Stomach smooth muscle (tissue), 2 donors: ENCODE measurements at regions not wholly inside any gene's neighbourhood (a gene's known extent, or its start where the extent isn't known, plus 50 kb on each side); places are given as distances from the start of the nearest gene placed in this dataset.
"Not testable (repeated sequence)": the region's sequence is repeated elsewhere in the genome, so short reads cannot be mapped to it uniquely, and the experiment has no call there.

Source experiments
- H3K27ac ChIP-seq: one replicate; pipeline ENCODE4 v1.7.0; 2013; ENCODE audit warnings: mild to moderate bottlenecking, low read length, inconsistent platforms
- H3K27me3 ChIP-seq, 2 donors: one replicate each; pipeline ENCODE4 v1.7.0; 2013; ENCODE audit warnings: low read length in 2 of 2; ENCODE audit not compliant: insufficient read depth in 2 of 2, control insufficient read depth in 1 of 2
- H3K36me3 ChIP-seq, 2 donors: one replicate each; pipeline ENCODE4 v1.7.0; 2013; ENCODE audit warnings: low read length in 2 of 2; ENCODE audit not compliant: control insufficient read depth in 2 of 2, insufficient read depth in 2 of 2
- H3K4me1 ChIP-seq: one replicate; pipeline ENCODE4 v1.7.0; 2013; ENCODE audit warnings: low read length; ENCODE audit not compliant: control insufficient read depth, insufficient read depth
- H3K4me3 ChIP-seq, 2 donors: one replicate each; pipeline ENCODE4 v1.7.0; 2013; ENCODE audit warnings: low read length in 2 of 2
- H3K9ac ChIP-seq, 2 donors: one replicate each; pipeline ENCODE4 v1.7.0; 2013; ENCODE audit warnings: low read length in 2 of 2, mild to moderate bottlenecking in 1 of 2
- H3K9me3 ChIP-seq, 2 donors: one replicate each; pipeline ENCODE4 v1.7.0; 2013; ENCODE audit warnings: low read length in 2 of 2; ENCODE audit not compliant: control insufficient read depth in 2 of 2
- donor health status: healthy.
- donor health status: Pancreatic carcinoma.

DNA sequence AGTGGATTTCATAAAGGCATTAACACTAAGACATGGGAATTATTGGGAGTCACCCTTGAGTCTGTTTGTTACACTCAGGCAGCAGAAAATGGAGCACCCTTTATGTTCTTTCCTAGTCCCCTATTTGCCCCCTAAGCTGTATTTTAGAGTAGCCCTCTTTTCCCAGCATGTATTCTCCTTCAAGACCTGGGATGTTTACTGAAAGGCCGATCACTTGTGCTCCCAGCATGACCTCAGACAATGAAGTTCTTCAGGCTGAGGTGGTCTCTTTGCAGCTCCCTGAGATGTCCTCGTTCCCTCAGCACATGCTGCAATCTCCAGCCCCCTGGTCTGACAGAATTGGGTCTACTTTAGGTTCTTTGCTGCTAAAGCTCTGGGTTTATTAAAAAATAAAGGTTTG, 169.7 kb downstream of the YTHDC2 start:
- no peak overlapping the region for H3K9ac ChIP-seq
- no peaks in the 10 kb centered on the region for H3K4me1 ChIP-seq
- H3K27ac ChIP-seq = no peak overlapping the region
- H3K4me3 ChIP-seq = no peak overlapping the region
- no peaks in the 10 kb centered on the region for H3K9me3 ChIP-seq
- H3K36me3 ChIP-seq = no peaks in the 10 kb centered on the region
- no peaks in the 10 kb centered on the region for H3K27me3 ChIP-seq

DNA sequence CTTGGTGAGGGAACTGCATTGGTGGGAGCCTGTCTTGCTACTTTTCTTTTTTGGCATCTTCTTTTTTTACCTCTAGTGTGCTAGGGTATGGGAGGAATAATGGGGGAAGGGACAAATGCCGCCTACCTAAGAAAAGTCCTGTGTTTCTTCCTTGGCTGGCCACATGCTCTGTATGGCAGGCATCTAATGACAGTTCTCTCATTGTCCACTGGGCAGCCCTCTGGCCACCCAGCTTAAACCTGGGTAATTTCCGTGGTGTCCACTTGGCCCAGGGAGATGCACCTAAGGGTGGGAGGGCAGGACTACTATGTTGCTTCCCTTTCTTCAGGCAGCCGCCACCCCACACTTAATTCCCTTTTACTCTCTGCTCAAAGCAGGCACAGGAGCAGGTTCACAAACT, 173.1 kb downstream of the YTHDC2 start:
- Histone ChIP-seq H3K9me3 (no peaks in the 10 kb centered on the region), H3K4me1 (no peaks in the 10 kb centered on the region), H3K27me3 (no peaks in the 10 kb centered on the region), H3K27ac (no peak overlapping the region), H3K4me3 (no peak overlapping the region), H3K36me3 (no peaks in the 10 kb centered on the region), H3K9ac (no peak overlapping the region)

DNA sequence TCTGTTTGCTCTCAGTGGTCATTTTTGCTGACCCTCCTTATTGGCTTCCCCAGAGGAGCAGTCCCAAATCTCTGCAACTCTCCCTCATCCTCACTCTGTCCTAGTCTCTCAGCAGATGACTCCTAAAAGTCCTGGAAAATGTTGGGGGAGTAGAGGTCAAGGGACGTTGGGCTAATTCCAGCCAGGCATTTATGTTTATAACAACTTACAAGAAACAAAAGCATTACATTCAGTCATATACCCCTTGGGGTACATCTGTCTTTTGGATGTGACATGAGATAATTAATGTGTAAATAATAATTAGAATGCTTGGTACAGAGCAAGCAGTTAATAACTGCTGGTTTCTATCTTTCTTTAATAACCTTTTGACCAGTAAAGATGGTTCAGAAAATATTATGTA, 176.2 kb downstream of the YTHDC2 start:
- Histone ChIP-seq H3K9me3 (no peaks in the 10 kb centered on the region), H3K27me3 (peaks cover 2 to 14% of the 10 kb centered on the region in 2 donors), H3K9ac (no peak overlapping the region), H3K36me3 (no peaks in the 10 kb centered on the region), H3K4me1 (no peaks in the 10 kb centered on the region), H3K27ac (no peak overlapping the region), H3K4me3 (no peak overlapping the region)

DNA sequence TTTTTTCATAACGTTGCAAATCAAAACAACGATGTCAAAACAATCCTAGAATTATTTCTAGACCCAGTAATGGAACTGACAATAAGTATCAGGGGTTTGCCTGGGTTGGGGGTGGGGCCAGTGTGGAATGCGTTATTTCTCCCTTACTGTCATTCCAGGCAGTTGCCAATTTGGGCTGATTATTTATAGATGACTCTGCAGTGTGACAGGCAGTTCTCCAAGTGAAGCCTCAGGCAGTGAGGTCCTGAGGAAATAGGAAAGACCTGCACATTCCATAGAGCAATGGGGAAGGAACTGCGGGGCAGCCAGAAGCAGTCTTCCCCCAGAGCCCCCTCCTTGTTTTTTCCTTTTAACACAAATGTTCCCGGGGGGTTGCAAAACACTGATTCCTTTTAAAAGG, 179.0 kb downstream of the YTHDC2 start:
- Histone ChIP-seq H3K4me1 (no peaks in the 10 kb centered on the region), H3K36me3 (no peaks in the 10 kb centered on the region), H3K9ac (no peak overlapping the region), H3K4me3 (no peak overlapping the region), H3K9me3 (no peaks in the 10 kb centered on the region), H3K27me3 (peaks cover 2 to 18% of the 10 kb centered on the region in 2 donors), H3K27ac (no peak overlapping the region)

DNA sequence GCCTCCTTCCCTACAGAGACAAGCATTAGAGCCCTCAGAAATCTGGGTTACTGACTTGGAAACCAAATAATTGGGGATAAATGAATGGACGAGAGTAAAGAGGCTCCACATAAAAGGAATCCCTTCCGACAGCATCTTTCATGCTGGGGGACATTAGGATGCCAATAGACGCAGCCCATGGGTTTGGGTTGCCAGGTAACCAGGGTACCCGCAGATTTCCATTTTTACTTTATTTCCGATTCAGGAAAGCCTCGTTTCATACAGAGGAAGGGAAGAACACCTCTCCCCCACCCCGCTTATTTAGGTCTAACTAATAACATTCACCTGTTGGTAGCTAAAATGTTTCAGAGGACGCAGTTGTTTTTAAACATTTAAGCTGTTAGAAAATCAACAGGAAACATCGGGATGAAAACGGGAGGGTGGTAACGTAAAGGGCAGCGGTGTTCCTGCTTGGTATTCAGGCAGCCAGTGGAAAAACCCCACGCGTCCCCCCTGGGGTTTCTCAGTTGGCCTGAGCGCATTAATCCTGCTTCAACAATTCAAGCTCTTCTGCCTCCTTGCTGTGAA, 179.5 kb downstream of the YTHDC2 start:
- Histone ChIP-seq H3K9ac (no peak overlapping the region), H3K27ac (no peak overlapping the region), H3K36me3 (no peaks in the 10 kb centered on the region), H3K4me1 (no peaks in the 10 kb centered on the region), H3K9me3 (no peaks in the 10 kb centered on the region), H3K27me3 (peaks cover 2 to 18% of the 10 kb centered on the region in 2 donors), H3K4me3 (no peak overlapping the region)

DNA sequence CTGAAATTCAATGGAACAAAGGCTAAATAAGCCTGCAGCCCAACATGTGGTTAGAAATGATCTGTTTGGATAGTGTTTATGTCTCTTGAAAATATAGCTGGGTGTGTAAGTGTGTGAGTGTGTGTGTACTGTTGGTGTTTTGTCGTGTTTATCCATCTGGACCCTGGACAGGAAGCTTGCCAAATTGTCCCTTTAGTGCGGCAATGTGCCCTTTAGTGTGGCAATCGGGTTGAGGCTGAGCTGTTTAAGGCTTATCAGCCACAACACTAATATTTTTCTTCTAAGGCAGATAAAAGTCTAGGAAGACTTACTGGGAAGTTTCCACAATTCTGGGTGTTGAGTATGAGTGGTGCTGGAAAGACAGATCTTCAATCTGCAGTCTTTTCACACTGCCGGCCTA, 180.2 kb downstream of the YTHDC2 start:
- Histone ChIP-seq H3K4me1 (no peaks in the 10 kb centered on the region), H3K9ac (no peak overlapping the region), H3K4me3 (no peak overlapping the region), H3K36me3 (no peaks in the 10 kb centered on the region), H3K27me3 (peaks cover 2 to 18% of the 10 kb centered on the region in 2 donors), H3K27ac (no peak overlapping the region), H3K9me3 (no peaks in the 10 kb centered on the region)

DNA sequence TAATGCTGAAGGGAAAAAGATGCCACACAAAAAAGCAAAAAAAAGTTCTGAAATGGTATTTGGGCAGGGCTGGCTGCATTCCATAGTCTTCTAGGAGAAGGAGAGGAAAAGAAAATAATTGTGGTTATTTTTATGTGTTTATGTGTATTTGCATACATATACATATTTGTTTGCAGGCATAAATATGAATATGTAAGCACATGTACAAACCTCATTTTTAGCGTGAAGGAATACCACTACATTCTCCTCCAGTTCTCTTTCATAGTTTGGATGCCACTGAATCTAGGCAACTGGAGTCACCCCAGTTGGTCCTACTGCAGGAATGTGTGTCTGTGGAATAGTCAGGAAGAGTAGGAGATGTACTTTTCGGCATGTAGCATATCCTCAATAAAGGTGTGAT, 181.1 kb downstream of the YTHDC2 start:
- Histone ChIP-seq H3K9ac (no peak overlapping the region), H3K27ac (no peak overlapping the region), H3K4me3 (no peak overlapping the region), H3K9me3 (no peaks in the 10 kb centered on the region), H3K27me3 (peaks cover 2 to 18% of the 10 kb centered on the region in 2 donors), H3K36me3 (no peaks in the 10 kb centered on the region), H3K4me1 (no peaks in the 10 kb centered on the region)

DNA sequence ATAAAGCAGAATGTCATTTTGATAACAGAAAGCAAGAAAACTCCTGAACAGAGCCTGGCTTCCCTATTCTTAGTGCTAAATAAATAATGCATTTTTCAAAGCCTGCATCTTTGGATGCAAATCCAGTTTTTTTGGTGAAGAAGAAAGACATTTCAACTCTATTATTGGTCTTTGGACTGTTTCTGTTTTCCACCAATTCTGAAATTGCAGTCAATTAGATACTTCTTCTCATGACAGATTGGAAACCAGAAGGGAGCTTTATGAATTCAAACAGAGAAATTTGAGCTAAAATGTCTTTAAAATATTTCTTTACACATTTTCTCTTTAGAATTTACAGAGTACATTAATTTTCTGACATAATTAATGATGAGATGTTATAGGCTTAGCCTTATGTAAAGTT, 189.8 kb downstream of the YTHDC2 start:
- Histone ChIP-seq H3K4me1 (no peaks in the 10 kb centered on the region), H3K36me3 (no peaks in the 10 kb centered on the region), H3K4me3 (no peak overlapping the region), H3K9ac (no peak overlapping the region), H3K27me3 (no peaks in the 10 kb centered on the region), H3K27ac (no peak overlapping the region), H3K9me3 (peaks cover 2 to 16% of the 10 kb centered on the region in 2 donors)

DNA sequence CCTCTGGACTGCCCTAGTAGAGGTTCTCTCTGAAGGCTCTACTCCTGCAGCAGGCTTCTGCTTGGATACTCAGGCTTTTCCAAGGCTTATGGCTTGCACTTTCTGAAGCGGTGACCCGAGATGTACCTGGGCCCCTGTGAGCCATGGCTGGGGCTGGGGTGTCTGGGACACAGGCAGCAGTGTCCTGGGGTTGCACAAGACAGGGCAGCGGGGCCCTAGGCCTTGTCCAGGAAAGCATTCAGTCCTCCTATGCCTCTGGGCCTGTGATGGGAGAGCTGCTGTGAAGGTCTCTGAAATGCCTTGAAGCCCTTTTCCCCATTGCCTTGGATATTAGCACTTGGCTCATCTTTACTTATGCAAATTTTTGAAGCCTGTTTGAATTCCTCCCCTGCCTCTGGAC, 192.2 kb downstream of the YTHDC2 start:
- no peaks in the 10 kb centered on the region for H3K27me3 ChIP-seq

DNA sequence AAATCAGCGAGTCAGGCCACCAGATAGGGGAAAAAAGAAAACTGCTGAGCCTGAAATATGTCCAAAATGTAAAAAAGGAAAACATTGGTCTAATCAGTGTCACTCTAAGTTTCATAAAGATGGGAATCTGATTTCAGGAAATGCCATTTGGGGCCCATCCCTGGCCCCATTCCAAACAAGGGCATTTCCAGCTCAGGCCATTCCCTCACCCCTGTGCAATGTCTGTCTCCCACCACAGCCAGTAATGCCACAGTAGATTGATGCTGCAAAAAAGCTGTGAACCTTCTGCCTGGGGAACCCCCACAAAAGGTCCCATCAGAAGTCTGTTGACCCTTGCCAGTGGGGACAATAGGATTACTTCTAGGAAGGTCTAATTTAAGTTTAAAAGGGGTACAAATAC, 199.6 kb downstream of the YTHDC2 start:
- no peak overlapping the region for H3K4me3 ChIP-seq
- no peaks in the 10 kb centered on the region for H3K36me3 ChIP-seq
- no peak overlapping the region for H3K9ac ChIP-seq
- H3K27ac ChIP-seq = no peak overlapping the region
- no peaks in the 10 kb centered on the region for H3K4me1 ChIP-seq
- H3K27me3 ChIP-seq = no peaks in the 10 kb centered on the region
- H3K9me3 ChIP-seq = no peaks in the 10 kb centered on the region

More for the DNA sequence above, 192.2 kb downstream of the YTHDC2 start:
- Histone ChIP-seq H3K36me3 (no peaks in the 10 kb centered on the region), H3K9me3 (peaks cover 2 to 16% of the 10 kb centered on the region in 2 donors), H3K4me3 (no peak overlapping the region), H3K9ac (no peak overlapping the region), H3K27ac (no peak overlapping the region), H3K4me1 (no peaks in the 10 kb centered on the region)

DNA sequence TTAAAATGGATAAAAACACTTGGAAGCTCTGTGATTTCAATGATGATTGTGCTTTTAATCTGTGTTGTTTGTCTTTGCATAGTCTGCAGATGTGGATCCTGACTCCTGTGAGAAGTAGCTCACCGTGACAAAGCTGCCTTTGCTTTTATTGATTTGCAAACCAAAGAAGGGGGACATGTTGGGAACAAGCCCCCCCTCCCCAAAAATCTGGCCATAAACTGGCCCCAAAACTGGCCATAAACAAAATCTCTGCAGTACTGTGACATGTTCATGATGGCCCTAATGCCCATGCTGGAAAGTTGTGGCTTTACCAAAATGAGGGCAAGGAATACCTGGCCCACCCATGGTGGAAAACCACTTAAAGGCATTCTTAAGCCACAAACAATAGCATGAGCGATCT, 202.4 kb downstream of the YTHDC2 start:
- not testable (repeated sequence) for H3K36me3 ChIP-seq, H3K27me3 ChIP-seq, H3K9ac ChIP-seq, H3K27ac ChIP-seq, H3K4me3 ChIP-seq, H3K9me3 ChIP-seq, H3K4me1 ChIP-seq
